Body of pancreas (tissue), 4 donors: ENCODE measurements at regions not wholly inside any gene's neighbourhood (a gene's known extent, or its start where the extent isn't known, plus 50 kb on each side); places are given as distances from the start of the nearest gene placed in this dataset.

ENCODE experiments used
- POLR2A ChIP-seq, 3 donors: fragments of 450-650 bp; IDR thresholded peaks; one replicate each; pipeline ENCODE4 v1.6.1; 2016; ENCODE audit warnings: antibody characterized with exemption in 3 of 3, mild to moderate bottlenecking in 2 of 3
- TF ChIP-seq, protein P1 (sequence below), 7 experiments: fragments of 450-650 bp in 4 of 7; fragments of 200-600 bp in 3 of 7; sonication (generic) in 3 of 7; IDR thresholded peaks; one replicate each; pipeline ENCODE4 v1.5.1; 2016 to 2019; ENCODE audit warnings: antibody characterized with exemption in 7 of 7

DNA sequence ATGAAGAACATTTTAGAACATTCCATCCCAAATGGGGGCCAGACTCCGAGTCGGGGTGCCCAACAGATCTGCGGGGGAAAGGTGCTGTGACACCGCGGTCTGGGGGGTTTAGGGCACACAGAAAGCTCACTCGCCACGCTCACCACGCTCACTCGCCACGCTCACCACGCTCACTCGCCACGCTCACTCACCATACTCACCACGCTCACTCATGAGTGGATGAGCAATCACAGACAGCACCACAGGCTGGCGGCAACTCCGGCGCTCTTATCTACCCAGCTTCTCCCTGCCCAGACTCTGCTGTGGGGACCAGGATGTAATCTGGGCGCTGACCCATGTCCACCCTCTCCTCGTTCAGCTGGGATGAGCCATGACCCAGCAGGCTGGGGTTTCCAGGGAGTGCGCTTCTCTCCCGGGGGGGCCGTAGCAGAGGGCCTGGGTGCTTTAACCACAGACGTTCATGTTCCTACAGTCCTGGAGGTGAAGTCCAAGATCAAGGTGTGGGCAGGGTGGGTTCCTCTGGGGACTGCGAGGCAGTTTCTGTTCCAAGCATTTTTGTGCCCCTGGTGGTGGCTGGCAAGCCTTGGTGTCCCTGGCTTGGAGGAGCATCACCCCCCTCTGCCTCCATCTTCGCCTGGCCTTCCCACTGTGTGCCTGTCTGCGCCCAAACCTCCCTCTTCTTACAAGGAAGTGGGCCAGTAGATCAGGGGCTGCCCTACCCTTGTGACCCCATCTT lies 141.2 kb downstream of the CTTN start:
- no peak for TF ChIP-seq POLR2A (IDR thresholded peaks at IDR 0.05)
- TF ChIP-seq, protein P1, sequence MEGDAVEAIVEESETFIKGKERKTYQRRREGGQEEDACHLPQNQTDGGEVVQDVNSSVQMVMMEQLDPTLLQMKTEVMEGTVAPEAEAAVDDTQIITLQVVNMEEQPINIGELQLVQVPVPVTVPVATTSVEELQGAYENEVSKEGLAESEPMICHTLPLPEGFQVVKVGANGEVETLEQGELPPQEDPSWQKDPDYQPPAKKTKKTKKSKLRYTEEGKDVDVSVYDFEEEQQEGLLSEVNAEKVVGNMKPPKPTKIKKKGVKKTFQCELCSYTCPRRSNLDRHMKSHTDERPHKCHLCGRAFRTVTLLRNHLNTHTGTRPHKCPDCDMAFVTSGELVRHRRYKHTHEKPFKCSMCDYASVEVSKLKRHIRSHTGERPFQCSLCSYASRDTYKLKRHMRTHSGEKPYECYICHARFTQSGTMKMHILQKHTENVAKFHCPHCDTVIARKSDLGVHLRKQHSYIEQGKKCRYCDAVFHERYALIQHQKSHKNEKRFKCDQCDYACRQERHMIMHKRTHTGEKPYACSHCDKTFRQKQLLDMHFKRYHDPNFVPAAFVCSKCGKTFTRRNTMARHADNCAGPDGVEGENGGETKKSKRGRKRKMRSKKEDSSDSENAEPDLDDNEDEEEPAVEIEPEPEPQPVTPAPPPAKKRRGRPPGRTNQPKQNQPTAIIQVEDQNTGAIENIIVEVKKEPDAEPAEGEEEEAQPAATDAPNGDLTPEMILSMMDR (IDR thresholded peaks at IDR 0.05) = no peak
